ENCODE measurements at regions not wholly inside any gene's neighbourhood (a gene's known extent, or its start where the extent isn't known, plus 50 kb on each side); places are given as distances from the start of the nearest gene placed in this dataset.
"Not testable (repeated sequence)": the region's sequence is repeated elsewhere in the genome, so short reads cannot be mapped to it uniquely, and the experiment has no call there.

DNA sequence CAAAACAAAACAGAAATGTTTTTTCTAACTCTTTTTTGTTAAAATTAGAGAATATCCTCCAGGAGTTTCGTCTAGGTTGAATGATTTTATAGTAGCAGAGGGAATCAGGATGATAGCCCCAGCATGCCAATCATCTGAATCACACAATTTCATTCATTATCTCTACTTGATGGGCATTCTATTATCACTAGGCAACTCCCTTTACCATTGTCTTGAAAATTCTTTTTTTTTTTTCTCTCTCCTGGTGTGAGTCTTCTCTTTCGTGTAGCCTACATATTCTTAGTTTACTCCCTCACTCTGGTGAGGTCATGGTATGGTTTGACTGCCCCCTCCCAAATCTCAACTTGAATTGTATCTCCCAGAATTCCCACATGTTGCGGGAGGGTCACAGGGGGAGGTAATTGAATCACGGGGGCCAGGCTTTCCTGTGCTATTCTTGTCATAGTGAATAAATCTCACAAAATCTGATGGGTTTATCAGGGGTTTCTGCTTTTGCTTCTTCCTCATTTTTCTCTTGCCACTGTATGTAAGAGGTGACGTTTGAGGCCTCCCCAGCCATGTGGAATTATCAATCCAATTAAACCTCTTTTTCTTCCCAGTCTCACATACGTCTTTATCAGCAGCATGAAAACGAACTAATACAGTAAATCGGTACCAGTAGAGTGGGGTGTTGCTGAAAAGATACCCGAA lies 105.0 kb downstream of the OTUD1 start:
- no peak for DNase-seq (ENCODE audit: low read depth, low spot score)

DNA sequence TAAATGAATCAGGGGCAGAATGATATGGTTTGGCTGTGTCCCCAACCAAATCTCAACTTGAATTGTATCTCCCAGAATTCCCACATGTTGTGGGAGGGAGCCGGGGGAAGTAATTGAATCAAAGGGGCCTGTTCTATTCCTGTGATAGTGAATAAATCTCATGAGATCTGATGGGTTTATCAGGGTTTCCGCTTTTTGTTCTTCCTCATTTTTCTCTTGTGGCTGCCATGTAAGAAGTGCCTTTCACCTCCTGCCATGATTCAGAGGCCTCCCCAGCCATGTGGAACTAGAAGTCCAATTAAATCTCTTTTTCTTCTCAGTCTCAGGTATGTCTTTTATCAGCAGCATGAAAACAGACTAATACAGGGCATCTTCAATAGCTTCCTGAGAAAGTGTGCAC lies 107.0 kb downstream of the OTUD1 start:
- not testable (repeated sequence) for DNase-seq (ENCODE audit: low read depth, low spot score)

DNA sequence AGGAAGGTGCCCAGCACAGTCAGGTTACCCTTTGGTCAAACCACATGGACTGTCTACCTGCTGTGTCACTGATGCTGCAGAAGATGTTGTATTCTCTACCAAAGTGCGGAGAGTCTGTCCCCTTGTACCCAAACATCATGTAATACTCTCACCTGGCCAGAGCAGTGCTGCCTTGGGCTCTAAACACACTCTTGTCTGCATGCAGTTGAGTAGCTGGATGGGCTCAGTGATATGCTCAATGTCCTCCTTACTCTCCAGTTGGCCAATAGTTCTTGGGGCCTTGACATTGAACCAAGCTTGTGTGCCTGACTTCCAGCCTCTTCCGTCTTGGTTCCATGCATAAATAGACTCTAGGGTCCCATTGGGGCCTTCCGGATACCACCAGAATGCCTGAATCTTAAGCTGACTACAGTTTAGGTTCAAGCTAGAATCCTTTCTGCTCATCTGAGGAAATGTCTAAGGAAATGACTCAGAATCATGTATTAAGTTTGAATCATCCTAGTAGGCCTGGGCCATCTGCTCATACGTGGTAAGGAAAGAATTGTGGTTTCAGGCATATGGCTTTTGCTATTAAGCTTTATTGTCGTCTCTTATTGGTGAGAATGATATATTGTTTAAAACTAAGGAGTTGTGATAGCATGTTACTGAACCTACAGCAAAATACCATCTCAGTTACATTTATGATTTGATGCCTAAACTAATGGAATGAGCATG lies 118.0 kb downstream of the OTUD1 start:
- DNase-seq (ENCODE audit: low read depth, low spot score): no peak

DNA sequence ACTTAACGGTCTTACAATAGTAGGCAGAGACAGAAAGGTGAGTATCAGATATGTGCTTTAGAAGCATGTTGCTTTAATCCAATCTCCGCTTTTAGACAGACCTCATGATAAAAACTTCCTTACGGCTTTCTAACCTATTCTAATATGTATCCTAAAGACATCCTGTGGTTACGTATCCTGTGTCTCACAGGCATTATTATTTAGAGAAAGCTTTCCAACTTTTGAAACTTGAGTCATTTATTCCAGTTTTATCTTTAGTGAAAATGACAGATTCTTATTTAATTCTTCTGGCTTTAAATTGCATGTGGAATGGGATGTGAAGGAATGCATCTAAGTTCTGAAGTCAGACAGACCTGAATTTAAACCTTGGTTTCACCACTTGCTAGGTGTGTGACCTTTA lies 118.9 kb downstream of the OTUD1 start:
- no peak for DNase-seq (ENCODE audit: low read depth, low spot score)

DNA sequence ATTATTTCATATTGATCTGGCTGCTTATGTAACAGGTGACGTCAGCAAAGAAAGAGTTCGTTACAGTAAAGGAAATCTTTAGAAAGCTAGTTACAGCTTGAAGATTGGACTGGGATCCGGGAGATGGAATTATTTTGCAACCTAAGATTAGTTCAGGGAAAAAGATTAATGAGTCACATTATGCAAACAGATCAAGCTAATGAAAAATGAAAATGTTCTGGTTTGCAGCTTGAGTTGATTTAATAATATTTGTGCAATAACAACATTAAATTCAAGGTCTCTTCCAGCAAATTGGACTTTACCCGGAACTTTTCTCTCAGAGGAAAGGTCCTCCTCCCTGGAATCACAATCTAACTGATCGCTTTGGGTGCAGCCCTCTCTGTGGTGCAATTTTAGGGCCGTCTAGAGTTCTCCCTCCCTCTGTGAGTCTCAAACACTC lies 119.5 kb downstream of the OTUD1 start:
- no peak for DNase-seq (ENCODE audit: low read depth, low spot score)

DNA sequence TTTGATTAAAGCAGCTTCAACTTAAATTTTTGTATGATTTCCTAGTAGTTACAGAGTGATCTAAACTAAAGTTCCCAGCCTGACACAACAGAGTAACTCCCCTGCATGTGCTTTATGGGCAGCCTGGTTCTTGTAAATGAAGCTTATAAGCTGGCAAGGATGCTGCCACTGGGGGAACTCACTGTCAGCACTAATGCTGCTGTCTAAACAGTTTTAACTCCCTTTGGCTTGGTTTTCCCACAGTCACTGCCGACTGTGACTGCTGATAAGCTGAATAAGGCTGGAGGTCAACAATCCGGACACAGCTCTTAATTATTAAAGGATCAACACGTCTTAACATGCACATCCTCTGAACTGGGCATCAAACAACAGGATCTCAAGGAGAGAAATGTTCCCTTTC lies 130.1 kb downstream of the OTUD1 start:
- DNase-seq (ENCODE audit: low read depth, low spot score): no peak

DNA sequence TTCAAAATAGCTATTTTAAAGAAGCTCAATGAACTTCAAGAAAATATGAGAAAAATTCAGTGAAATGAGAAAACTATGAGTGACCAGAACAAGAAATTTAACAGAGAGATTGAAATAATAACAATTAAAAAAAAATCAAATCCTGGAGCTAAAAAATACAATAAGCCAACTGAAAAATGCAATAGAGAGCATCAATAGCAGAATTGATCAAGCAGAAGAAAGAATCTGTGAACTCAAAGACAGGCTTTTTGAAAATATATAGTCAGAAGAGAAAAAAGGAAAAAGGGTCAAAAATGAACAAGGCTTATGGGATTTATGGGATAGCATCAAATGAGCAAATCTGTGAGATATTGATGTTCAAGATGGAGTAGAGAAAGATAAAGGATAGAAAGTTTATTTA lies 133.0 kb downstream of the OTUD1 start:
- no peak for DNase-seq (ENCODE audit: low read depth, low spot score)

DNA sequence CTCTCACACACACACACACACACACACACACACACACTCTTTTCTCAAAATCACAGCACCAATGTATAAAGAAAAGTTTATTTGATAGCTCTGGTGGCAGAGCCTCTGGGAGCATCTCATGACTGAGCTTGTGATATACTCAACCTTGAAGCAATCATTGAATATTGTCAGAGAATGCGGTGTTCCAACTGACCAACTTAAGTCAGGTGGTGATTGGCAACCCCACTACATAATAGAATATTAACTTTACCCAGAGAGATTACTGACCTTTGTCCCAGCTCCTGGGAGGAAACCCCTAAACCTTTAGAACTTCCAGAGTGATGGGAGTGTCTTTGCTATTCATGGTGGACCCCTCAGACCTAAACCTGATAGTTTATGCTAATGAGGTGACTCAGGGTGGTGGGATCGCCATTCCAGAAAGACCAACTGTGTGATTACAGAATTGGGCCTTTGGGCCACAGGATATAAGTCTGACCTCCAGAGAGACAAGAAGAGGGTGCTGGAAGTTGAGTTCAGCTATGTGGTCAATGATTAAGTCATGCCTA lies 143.1 kb downstream of the OTUD1 start:
- no peak for DNase-seq (ENCODE audit: low read depth, low spot score)

DNA sequence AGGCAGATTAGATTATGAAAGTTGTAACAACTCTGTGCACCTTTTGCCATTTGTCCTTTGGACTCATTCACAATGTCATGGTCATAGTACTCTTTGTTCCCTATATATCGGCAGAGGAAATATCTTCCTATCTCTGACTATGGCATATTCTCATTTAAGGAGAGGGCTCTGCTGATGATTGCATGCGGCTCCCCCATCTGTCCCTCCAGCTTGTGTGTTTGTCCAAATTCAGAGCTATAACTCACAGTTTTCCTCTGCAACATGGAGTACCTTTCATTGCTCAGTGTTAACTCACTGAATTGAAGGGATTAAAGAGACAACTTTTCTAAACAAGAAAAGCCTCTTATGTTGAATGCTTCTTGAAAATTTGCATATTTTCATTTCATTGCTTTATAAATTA lies 145.5 kb downstream of the OTUD1 start:
- DNase-seq (ENCODE audit: low read depth, low spot score): no peak

DNA sequence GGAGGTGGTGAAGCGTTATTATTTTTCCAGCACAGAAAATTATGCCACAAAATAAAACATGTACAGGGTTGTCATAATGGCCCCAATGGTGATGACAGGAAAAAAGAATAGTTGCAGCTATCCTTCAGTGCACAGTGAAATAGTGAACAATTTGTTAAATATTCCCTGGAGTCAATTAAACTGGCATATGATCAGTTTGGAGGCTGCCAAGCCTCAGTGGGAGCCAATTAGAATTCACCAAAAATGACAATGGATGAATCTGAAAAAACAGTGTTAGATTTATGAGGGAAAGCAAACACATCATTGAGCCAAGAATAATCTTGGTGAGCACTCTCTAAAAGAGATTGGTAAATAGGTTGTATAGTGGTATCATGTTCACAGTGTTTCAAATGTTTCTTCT lies 146.3 kb downstream of the OTUD1 start:
- no peak for DNase-seq (ENCODE audit: low read depth, low spot score)

DNA sequence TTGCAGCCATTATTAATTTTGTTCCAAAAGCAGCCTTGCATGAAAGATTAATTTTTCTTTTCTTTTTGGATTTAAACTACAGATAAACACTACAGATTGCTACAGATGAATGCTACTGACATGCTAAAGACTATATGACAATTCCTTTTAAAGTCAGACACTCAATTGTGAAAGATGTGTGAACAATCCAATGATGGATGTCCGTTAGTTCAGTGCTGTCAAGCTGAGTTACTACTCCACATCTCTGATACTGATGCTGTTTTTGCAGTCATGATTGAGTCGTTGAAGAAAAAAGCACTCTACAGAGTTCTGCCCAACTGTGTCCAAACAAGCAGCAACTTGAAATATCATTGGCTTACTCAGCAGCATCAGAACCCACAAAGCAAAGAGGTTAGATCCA lies 146.8 kb downstream of the OTUD1 start:
- DNase-seq (ENCODE audit: low read depth, low spot score): no peak

DNA sequence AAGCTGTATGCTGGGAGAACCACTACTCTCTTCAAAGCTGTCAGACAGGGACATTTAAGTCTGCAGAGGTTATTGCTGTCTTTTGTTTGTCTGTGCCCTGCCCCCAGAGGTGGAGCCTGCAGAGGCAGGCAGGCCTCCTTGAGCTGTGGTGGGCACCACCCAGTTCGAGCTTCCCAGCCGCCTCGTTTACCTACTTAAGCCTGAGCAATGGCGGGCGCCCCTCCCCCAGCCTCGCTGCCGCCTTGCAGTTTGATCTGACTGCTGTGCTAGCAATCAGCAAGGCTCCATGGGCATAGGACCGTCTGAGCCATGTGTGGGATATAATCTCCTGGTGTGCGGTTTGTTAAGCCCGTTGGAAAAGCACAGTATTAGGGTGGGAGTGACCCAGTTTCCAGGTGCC lies 156.4 kb downstream of the OTUD1 start:
- not testable (repeated sequence) for DNase-seq (ENCODE audit: low read depth, low spot score)

DNA sequence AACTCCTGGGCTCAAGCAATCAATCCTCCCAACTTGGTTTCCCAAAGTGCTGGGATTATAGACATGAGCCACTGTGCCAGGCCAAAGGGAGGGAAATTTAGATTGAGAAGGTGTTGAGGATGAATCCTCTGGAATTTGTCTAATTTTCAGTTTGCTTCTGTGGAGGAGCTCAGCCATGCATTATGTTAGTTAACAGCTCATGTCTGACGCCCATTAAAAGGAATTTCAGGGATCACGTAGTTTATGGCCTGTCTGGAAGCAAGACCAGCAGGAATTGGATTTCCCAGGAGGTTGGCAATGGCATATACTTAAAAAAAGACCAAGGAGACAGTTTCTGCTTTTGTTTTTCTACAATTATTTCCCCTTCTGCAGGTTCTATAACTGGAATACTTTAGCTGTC lies 165.7 kb downstream of the OTUD1 start:
- DNase-seq (ENCODE audit: low read depth, low spot score): no peak

DNA sequence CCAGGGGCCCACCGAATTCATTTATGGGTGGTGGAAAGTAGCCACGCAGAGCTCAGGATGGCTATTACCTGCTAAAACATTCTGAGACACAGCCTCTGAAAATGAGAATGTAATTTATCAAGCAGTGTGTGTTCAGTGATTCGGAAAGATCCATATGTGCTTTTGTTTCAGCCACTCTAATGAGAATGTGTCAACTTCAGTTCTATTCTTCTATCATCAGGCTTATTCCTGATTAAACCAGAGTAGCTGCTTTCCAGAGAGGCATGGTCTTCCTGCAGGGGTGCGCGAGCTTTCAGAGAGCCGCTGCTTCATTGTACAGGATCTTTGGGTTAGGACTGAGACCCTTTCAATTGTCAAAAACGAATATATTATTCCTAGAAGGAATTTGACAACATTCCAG lies 167.6 kb downstream of the OTUD1 start:
- DNase-seq (ENCODE audit: low read depth, low spot score): no peak

DNA sequence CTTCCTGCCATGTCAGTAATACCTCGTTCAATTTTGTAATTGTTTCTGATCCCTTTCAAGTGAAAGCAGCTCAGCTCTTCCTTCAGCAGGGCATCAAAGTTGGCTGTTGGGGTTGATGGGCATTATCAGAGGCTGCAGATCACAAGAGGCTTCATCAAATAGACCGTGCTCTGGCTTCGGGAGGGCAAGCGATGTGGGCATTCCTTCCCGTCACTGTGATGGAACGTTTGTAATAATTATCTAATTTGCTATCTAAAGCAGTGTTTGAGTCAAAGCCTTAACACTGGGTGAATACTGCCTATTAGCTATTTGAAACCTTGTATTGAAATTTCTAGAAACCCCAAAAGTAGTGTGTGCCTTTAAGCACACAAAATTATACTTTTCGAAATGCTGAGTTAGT lies 170.1 kb downstream of the OTUD1 start:
- DNase-seq (ENCODE audit: low read depth, low spot score): no peak

DNA sequence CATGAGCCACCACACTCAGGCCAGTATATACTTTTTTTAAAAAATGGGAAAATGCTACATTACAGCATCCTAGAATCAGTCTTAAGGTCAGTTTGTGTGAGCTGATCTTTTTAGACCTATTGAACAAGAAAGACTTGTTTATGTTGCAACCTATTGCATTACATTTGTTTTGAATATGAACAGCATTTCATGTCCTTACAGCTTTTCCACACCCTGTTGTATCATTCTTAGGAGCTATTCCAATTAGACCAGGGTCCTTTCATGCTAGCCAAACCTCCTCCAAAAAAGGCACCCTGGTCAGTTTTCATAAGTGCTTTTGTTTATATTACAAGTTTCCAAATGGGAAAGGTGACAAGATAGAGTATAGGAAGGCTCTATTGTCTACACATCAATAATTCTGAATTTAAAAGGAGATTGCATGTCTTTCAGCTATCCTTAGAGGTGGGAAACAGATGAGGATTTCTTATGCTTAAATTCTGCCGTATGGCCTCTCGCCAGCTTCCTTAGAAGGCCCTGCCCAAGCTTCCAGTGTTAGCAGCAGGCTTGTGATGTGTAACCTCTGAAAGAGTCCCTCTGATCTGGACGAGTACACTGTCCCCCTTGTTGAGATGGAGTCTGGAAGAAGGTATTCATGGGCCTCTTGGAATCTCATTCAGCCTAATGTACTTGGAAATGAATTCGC lies 171.9 kb downstream of the OTUD1 start:
- DNase-seq (ENCODE audit: low read depth, low spot score): no peak

DNA sequence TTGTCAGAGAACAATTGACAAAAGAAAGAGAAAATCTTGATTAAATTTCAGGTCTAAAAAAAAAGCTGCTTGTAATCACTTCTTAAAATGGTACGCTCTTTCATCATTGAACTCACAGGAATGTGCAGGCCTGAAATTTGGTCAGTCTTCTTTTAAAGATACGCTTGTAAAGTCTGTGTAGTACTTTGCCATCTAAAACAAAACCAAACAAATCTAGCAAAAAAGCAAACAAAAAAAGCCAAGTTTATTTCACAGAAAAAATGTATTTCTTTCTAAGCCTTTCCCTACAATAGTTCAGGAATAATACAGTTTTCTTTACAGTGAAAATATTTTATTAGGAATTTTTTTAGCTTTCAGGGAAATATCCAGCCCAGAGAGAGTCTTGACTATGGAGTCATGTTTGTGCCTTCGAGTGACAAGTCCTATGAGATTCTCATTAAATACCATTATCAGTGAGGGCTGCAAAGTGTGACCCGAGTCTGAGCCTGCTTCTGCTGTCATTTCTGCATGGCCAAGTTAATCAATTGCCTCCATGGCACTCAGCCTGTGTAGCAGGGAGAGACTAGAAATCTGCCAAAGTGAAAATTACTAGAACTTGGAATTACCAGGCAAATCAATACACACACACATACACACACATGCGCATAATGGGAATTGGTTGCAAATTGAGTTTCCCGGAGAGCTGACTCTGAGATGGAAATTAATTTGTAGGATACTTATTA lies 172.6 kb downstream of the OTUD1 start:
- no peak for DNase-seq (ENCODE audit: low read depth, low spot score)

DNA sequence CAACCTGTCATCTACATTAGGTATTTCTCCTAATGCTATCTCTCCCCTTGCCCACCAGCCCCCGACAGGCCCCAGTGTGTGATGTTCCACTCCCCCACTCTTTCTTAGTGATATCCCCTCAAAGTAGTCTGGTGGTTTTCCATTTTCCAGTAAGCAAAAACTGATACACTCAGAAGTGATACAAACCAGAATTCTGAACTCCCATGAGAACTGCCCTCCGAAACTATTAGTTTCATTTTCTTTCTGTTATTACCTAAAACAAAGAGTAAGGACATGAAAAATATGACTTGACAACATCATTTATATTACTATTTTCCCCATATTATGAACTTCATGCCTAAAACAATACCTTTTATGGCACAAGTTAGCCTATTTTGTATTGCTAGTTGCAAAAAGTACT lies 175.0 kb downstream of the OTUD1 start:
- DNase-seq (ENCODE audit: low read depth, low spot score): no peak

DNA sequence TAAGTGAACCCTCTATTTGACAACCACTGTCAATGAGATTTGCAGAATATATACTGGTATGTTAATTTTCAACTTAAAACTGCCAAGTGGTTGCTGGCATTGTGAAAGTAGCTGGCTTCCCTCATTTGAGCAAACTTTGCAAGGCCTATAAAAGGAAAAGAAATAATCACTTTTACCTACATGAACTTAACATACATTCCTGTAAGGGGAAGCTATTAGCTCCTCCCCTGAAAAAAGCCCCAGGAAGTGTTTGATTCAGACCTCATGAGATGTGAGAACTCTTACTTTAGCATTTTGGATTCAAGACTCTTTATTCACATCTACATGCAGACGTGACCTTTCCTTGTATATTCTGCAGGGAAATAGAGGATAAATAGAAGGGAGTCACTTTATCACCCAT lies 175.6 kb downstream of the OTUD1 start:
- DNase-seq (ENCODE audit: low read depth, low spot score): no peak

DNA sequence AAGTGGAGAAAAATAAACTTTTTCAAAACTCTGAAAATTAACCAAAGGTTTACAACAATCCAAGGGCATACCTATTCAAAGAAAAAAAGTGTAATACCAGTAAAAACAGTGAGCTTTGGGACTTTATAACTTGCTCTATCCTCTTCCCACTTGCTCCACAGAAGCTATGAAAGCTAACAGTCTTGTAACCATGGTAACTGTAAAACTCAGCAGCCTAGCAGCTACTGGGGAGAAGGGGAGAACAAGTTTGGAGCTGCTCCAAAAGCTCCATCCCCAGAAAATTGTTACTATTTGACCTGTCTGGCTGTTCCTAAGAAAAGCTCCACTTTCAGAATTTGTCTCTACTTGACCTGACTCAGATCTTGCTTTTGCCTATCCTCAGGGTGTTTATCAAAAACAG lies 191.5 kb downstream of the OTUD1 start:
- no peak for DNase-seq (ENCODE audit: low read depth, low spot score)

DNA sequence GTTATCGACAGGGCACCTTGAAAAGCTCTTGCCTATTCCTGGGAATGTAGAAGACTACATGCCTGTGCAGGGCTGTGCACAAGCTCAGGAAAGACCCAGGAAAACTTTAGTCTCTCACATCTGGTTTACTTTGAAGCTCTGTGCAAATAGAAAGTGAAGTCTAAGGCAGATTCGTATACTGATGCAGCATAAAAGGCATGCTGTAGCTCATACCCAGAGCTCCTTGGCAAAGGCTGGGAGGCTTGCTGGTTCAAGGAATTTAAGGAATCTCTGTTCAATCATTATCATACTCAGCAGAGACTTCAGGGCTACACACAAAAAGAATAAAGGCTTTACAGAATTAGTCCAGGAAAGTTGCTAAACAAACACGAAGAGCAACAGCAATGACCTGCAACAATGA lies 192.0 kb downstream of the OTUD1 start:
- no peak for DNase-seq (ENCODE audit: low read depth, low spot score)
